PC-3 (cell line): ENCODE measurements at regions not wholly inside any gene's neighbourhood (a gene's known extent, or its start where the extent isn't known, plus 50 kb on each side); places are given as distances from the start of the nearest gene placed in this dataset.

Source experiments
- ATAC-seq: fragments of 200-7000 bp; cut with Tn5 transposase; 2 replicates; pipeline ENCODE4 v1.9.1; 2020; ENCODE audit warnings: mild to moderate bottlenecking, moderate library complexity
- BruUV-seq: library from RNA; stranded (reverse); fragments of 400-500 nt; replicated peaks from 2 replicates; lab custom pipeline; 2021; lab: Mats Ljungman, UMichigan
- CTCF ChIA-PET: fragments of 300-600 bp; sonication (Branson Sonifier 250); formaldehyde crosslinking; loops from one replicate; lab custom pipeline; 2022; ENCODE audit warnings: antibody characterized with exemption; lab: Charles Lee
- POLR2A ChIA-PET: fragments of 300-600 bp; sonication (Branson Sonifier 250); formaldehyde crosslinking; loops from one replicate; lab custom pipeline; 2022; ENCODE audit warnings: antibody characterized with exemption; ENCODE audit not compliant: unreplicated experiment; lab: Charles Lee
- DNase-seq: peaks from one replicate; pipeline ENCODE4 v3.0.0-alpha.2; 2015
- H2AFZ ChIP-seq: fragments of 300-600 bp; sonication (generic); 2 replicates; pipeline ENCODE4 v1.6.0; 2016; ENCODE audit warnings: antibody characterized with exemption, low read length
- H3F3A ChIP-seq: fragments of 300-600 bp; sonication (generic); one replicate; pipeline ENCODE4 v1.6.0; 2017; ENCODE audit warnings: antibody characterized with exemption, low read length, control low read depth, mild to moderate bottlenecking; ENCODE audit not compliant: unreplicated experiment
- H3K27ac ChIP-seq: fragments of 300-600 bp; sonication (generic); 2 replicates; pipeline ENCODE4 v1.5.1; 2016; ENCODE audit warnings: mild to moderate bottlenecking, low read length
- H3K27me3 ChIP-seq: fragments of 300-600 bp; sonication (generic); 2 replicates; pipeline ENCODE4 v1.6.1; 2016; ENCODE audit warnings: low read length, mixed read lengths
- H3K36me3 ChIP-seq: fragments of 300-600 bp; sonication (generic); 2 replicates; pipeline ENCODE4 v1.6.1; 2016; ENCODE audit warnings: low read depth, mixed run types, low read length, mixed read lengths
- H3K4me1 ChIP-seq: fragments of 300-600 bp; sonication (generic); 2 replicates; pipeline ENCODE4 v1.5.1; 2016; ENCODE audit warnings: low read length; ENCODE audit not compliant: insufficient read depth
- H3K4me2 ChIP-seq: fragments of 300-600 bp; sonication (generic); 2 replicates; pipeline ENCODE4 v1.6.0; 2016; ENCODE audit warnings: low read length
- H3K4me3 ChIP-seq: fragments of 300-600 bp; sonication (generic); 2 replicates; pipeline ENCODE4 v1.5.1; 2016; ENCODE audit warnings: mild to moderate bottlenecking, low read length, mixed read lengths
- H3K79me2 ChIP-seq: fragments of 300-600 bp; sonication (generic); 2 replicates; pipeline ENCODE4 v1.6.1; 2017; ENCODE audit warnings: low read length, mixed read lengths
- H3K9ac ChIP-seq: fragments of 300-600 bp; sonication (generic); 2 replicates; pipeline ENCODE4 v1.6.0; 2016; ENCODE audit warnings: mild to moderate bottlenecking, low read length
- H3K9me2 ChIP-seq: fragments of 300-600 bp; sonication (generic); replicated peaks from 2 replicates; pipeline ENCODE4 v1.6.1; 2016; ENCODE audit warnings: mixed run types, low read length, mixed read lengths
- H3K9me3 ChIP-seq: fragments of 300-600 bp; sonication (generic); 2 replicates; pipeline ENCODE4 v1.6.1; 2016; ENCODE audit warnings: low read length, mixed read lengths
- H4K20me1 ChIP-seq: fragments of 300-600 bp; sonication (generic); 2 replicates; pipeline ENCODE4 v1.6.1; 2016; ENCODE audit warnings: low read length, mixed read lengths
- CTCF ChIP-seq: fragments of 300-600 bp; sonication (generic); conservative IDR thresholded peaks from 2 replicates; pipeline ENCODE4 v1.5.1; 2017; ENCODE audit warnings: antibody characterized with exemption, low read depth, mild to moderate bottlenecking, low read length
- EZH2 ChIP-seq: fragments of 300-600 bp; sonication (generic); IDR thresholded peaks from one replicate; pipeline ENCODE4 v1.6.1; 2017; ENCODE audit warnings: antibody characterized with exemption, mild to moderate bottlenecking, low read length; ENCODE audit not compliant: unreplicated experiment
- EZH2phosphoT487 ChIP-seq: fragments of 300-600 bp; sonication (generic); IDR thresholded peaks from 2 replicates; pipeline ENCODE4 v1.6.1; 2018; ENCODE audit warnings: mild to moderate bottlenecking, antibody characterized with exemption, low read length, borderline replicate concordance
- intact Hi-C: fragments of 100-400 bp; cut with micrococcal nuclease; formaldehyde crosslinking; loops from 2 replicates; pipeline ENCODE4 v1.9.0; 2023

- no TSS peak for BruUV-seq
- Histone ChIP-seq H3K4me2 (no peak overlapping the region), H3K4me1 (peaks cover 46% of the 10 kb centered on the region), H3K9me2 (no peaks in the 10 kb centered on the region), H3K79me2 (no peaks in the 10 kb centered on the region), H3K9ac (no peak overlapping the region), H3K27me3 (no peaks in the 10 kb centered on the region), H3F3A (no peaks in the 10 kb centered on the region), H3K36me3 (no peaks in the 10 kb centered on the region), H3K9me3 (no peaks in the 10 kb centered on the region), H2AFZ (no peak overlapping the region), H4K20me1 (no peaks in the 10 kb centered on the region), H3K27ac (no peak overlapping the region), H3K4me3 (no peak overlapping the region)
- ATAC-seq (no peak), DNase-seq (no peak)
- ChIA-PET POLR2A (no interaction called here), CTCF (no interaction called here)
- no peak for TF ChIP-seq EZH2
- no peak for TF ChIP-seq CTCF
- TF ChIP-seq EZH2phosphoT487, result no peak
- intact Hi-C loops, result loop anchor here (5.0 kb wide), 3 partner anchors 99 to 364 kb away; no protein-coding TSS in a partner anchor
These were observed 830.4 kb upstream of the IGFBP3 start for GRCh38 chr7:46751471-46751870.

- H2AFZ ChIP-seq, result no peak overlapping the region
- no peaks in the 10 kb centered on the region for H3K9me3 ChIP-seq
- H3K36me3 ChIP-seq, result no peaks in the 10 kb centered on the region
- BruUV-seq, result no TSS peak
- no peaks in the 10 kb centered on the region for H3K79me2 ChIP-seq
- no peak overlapping the region for H3K27ac ChIP-seq
- intact Hi-C loops, result loop anchor here (5.0 kb wide), 3 partner anchors 98 to 363 kb away; no protein-coding TSS in a partner anchor
- no peaks in the 10 kb centered on the region for H4K20me1 ChIP-seq
- H3K4me2 ChIP-seq, result no peak overlapping the region
- no peaks in the 10 kb centered on the region for H3K9me2 ChIP-seq
- no peaks in the 10 kb centered on the region for H3F3A ChIP-seq
- no peak overlapping the region for H3K9ac ChIP-seq
- ChIA-PET POLR2A (no interaction called here), CTCF (no interaction called here)
- no peak overlapping the region for H3K4me3 ChIP-seq
- H3K4me1 ChIP-seq, result peaks cover 54% of the 10 kb centered on the region
- ATAC-seq (no peak), DNase-seq (no peak)
- TF ChIP-seq EZH2, result no peak
- no peak for TF ChIP-seq EZH2phosphoT487
- TF ChIP-seq CTCF, result no peak
- no peaks in the 10 kb centered on the region for H3K27me3 ChIP-seq
These were observed 829.3 kb upstream of the IGFBP3 start for GRCh38 chr7:46750321-46750865.

- intact Hi-C loops, result no loop called here
These were observed 827.0 kb upstream of the IGFBP3 start for GRCh38 chr7:46747869-46748576.

More at GRCh38 chr7:46747869-46748576, 827.0 kb upstream of the IGFBP3 start:
- no peak overlapping the region for H3K4me2 ChIP-seq
- no peaks in the 10 kb centered on the region for H4K20me1 ChIP-seq
- TF ChIP-seq CTCF (no peak), EZH2phosphoT487 (no peak), EZH2 (no peak)
- no peaks in the 10 kb centered on the region for H3K9me2 ChIP-seq
- H3K4me3 ChIP-seq, result no peak overlapping the region
- POLR2A ChIA-PET, result no interaction called here
- peaks cover 40% of the 10 kb centered on the region for H3K4me1 ChIP-seq
- no peak for DNase-seq
- BruUV-seq, result no TSS peak
- CTCF ChIA-PET, result no interaction called here
- no peak overlapping the region for H2AFZ ChIP-seq
- no peaks in the 10 kb centered on the region for H3K27me3 ChIP-seq
- no peaks in the 10 kb centered on the region for H3K9me3 ChIP-seq
- H3F3A ChIP-seq, result no peaks in the 10 kb centered on the region
- no peaks in the 10 kb centered on the region for H3K36me3 ChIP-seq
- no peak overlapping the region for H3K27ac ChIP-seq
- no peaks in the 10 kb centered on the region for H3K79me2 ChIP-seq
- no peak overlapping the region for H3K9ac ChIP-seq
- no peak for ATAC-seq
